Posterior vena cava (tissue), 2 donors: ENCODE measurements at regions not wholly inside any gene's neighbourhood (a gene's known extent, or its start where the extent isn't known, plus 50 kb on each side); places are given as distances from the start of the nearest gene placed in this dataset.

Experiments used
- DNase-seq: peaks from one replicate; pipeline ENCODE4 v3.0.0-alpha.2; 2020; ENCODE audit warnings: low spot score
- intact Hi-C, 2 donors: fragments of 100-400 bp; cut with DNase I; formaldehyde crosslinking; loops; one replicate each; pipeline versions ENCODE4 v1.14.1 to v1.14.2; 2022 to 2023
- donor health status: DM: yes; HTN: yes; CAD: no.
- donor health status: DM: yes; HTN: yes; CAD: no.

DNA sequence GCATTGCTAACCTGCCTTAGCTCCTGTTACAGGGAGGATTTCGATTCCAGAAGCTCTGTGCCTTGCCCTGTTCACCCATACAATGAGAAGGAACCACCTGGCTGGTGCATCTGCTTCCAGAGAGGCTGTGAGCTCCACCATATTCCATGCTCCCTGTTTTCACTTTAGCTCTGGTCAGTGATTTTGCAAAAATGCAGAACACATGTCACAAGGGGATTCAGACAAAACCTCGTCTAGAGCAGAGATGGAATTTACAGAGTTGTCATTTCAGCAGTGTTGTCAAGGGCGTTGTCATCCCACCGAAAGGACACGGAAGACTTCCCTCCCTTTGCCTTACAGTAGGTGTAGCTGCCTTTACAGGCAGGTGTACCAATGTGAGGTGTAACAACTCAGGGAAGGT, 223.0 kb upstream of the ARID1B start:
- intact Hi-C loops = loop anchor here in 1 of 2 donors (5.0 kb wide), 1 partner anchor 1227 kb away; no protein-coding TSS in a partner anchor
- DNase-seq = no peak

DNA sequence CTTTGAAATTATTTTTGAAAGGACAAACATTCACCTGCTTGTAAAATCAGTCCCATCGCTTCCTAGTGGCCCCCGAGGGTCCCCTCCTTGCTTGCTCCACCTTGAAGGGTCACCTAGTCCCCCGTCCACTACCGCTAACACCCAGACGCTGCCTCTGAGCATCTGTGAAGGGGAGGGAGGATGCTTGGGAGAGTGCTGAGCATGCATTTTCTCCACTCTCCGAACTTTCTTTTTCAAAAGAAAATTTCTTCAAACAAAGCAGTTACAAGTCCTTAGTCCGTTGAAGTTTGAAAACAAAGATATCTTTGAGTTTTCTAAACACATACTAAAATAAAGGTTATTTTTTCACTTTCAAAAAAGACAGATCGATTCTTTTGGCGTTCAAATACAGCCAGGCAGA, 224.3 kb upstream of the ARID1B start:
- intact Hi-C loops = loop anchor here in 1 of 2 donors (5.0 kb wide), 1 partner anchor 1226 kb away; no protein-coding TSS in a partner anchor
- DNase-seq = no peak

DNA sequence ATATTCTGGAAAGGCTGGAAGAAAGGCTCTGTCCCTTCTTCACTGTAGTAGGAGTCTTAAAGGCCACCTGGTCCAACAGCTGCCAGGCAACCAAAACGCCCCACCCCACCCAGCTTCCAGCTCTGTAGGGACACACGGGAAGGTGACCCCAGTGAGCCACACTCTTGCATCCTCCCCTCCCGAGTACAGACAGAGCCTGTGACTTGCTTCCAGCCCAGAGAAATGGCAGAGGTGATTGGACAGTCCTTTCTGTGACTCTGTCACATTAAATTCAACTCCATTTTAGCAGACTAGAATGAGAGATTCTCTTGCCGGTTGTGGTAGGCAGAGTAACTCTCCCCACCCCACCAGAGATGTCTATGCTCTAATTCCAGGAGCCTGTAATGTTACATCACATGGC, 226.2 kb upstream of the ARID1B start:
- DNase-seq = no peak
- intact Hi-C loops = loop anchor here in 1 of 2 donors (5.0 kb wide), 1 partner anchor 1224 kb away; no protein-coding TSS in a partner anchor

- intact Hi-C loops = no loop called here
- no peak for DNase-seq
Measured at GRCh38 chr6:156545931-156546330, 231.2 kb upstream of the ARID1B start.

GRCh38 chr6:156545021-156545420, 232.2 kb upstream of the ARID1B start:
- intact Hi-C loops = no loop called here
- DNase-seq = no peak

GRCh38 chr6:156544046-156544445, 233.1 kb upstream of the ARID1B start:
- DNase-seq = no peak
- intact Hi-C loops = no loop called here

- intact Hi-C loops = no loop called here
- DNase-seq = no peak
Measured at GRCh38 chr6:156543431-156543830, 233.7 kb upstream of the ARID1B start.

- intact Hi-C loops = no loop called here
- no peak for DNase-seq
Measured at GRCh38 chr6:156538875-156539660, 238.1 kb upstream of the ARID1B start.

DNA sequence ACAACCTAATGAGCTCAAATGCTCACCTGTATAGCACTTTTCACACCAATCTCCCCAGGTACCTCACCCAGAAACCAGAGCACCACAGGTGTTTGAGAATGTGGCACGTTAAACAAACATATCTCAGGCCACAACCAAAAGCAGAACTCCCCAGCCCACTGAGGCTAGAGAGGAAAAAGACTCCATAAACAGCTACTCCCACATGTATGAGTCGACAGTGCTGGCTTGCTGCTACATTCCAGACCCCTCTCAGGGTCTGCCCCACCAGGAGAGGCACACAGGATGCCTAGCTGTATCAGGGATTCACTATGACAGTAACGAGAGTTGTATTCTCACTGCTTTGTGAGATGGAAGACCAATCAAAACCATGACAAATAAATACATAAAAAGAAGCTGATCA, 242.6 kb upstream of the ARID1B start:
- DNase-seq = no peak
- intact Hi-C loops = no loop called here

DNA sequence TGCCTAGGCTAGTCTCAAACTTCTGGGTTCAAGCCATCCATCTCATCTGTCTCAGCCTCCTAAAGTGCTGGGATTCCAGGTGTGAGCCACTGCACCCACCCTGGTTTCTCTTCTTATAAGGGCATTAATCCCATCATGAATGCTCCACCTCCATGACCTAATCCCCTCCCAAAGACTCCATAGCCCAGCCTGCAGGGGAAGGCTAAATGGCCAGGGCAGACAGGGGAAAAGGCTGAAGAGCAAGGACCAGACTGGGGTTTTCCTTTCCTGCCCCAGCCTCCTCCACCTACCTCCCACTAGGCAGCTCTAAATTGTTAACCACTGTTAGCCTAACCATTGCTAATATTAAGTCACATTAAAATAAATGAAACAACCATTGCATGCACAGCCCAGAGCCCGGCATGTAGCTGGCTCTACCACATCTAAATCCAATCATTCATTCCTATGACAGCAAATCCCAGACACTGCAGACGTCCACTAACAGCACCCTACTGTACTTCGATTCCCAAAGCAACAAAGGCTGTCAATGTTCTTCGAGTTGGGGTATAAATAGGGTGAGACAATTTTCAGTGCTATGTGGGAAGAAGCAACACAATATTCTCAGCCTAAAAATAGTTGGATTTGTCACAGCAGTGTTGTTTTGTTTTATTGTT, 243.2 kb upstream of the ARID1B start:
- no peak for DNase-seq
- intact Hi-C loops = no loop called here

DNA sequence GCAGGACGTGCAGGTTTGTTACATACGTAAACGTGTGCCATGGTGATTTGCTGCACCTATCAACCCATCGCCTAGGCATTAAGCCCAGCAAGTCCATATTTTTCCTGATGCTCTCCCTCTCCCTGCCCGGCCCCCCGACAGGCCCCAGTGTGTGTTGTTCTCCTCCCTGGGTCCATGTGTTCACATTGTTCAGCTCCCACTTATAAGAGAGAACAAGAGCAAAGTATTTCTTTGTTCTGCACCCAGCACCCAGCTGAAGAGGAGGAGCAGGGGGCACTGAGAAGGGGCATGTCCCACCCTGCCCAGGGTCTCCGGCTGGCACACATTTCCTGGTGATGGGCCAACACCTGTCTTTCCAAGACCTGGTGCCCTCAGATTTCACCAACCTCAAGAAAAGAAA, 251.1 kb upstream of the ARID1B start:
- DNase-seq = no peak
- intact Hi-C loops = no loop called here

DNA sequence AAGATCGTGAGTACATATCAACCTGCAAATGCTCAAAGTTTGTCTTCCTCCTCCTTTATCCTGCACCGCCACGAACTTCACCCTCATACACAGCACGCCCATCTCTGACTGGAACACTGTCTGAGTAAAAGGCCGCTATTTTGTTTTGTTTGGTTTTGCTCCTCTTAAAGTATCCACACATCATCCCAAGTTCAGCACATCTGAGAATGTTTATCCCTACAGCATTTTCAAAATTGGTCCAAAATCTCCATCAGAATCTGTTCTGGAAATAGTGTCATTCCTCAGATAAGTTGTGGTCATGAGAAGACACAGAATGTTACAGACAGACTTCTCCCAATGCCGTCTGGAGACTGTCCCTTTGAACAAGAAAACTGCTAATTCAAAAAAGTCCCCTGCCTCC, 251.6 kb upstream of the ARID1B start:
- no peak for DNase-seq
- intact Hi-C loops = no loop called here

GRCh38 chr6:156519940-156520339, 257.2 kb upstream of the ARID1B start:
- intact Hi-C loops = no loop called here
- DNase-seq = no peak

GRCh38 chr6:156517088-156517487, 260.1 kb upstream of the ARID1B start:
- DNase-seq = no peak

DNA sequence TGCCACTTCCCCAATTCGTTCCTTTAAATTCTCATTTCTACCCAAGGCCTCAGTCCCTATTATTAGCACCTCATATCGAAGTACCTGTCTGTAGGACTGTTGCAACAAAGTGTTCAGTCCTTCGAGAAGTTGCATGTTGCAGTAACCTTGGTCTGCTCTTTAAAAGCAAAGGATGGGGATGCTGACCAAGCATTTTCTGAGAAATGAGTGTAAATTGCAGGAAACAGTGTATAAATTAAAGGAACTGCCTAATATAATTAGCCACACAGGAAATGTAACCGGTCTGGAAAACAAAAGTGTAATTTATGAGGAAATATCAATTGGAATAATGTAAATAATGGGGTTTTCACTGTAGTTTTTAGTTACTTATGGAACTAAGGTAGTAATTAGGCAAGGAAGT, 261.9 kb upstream of the ARID1B start:
- intact Hi-C loops = no loop called here
- no peak for DNase-seq

More at GRCh38 chr6:156517088-156517487, 260.1 kb upstream of the ARID1B start:
- intact Hi-C loops = no loop called here

GRCh38 chr6:156513504-156513903, 263.7 kb upstream of the ARID1B start:
- no peak for DNase-seq
- intact Hi-C loops = loop anchor here in 1 of 2 donors (5.0 kb wide), 1 partner anchor 381 kb away; no protein-coding TSS in a partner anchor

DNA sequence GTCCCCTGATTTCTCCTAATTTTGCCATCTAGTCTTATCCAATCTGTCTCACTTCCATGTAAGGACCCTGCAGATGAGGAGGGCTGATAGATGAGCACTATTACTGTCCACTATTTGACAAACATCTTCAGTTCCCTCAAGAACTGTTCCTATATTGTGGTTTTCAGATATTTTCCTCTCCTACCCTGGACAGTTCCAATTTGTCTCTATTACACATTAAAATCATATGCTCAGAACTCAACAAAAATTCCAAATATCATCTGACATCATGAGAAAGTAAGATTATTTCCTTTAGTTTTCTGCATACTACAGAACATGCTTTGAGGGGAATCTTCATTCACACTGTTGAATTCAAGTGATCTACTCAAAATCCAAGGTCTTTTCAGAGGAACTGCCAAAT, 265.6 kb upstream of the ARID1B start:
- no peak for DNase-seq
- intact Hi-C loops = loop anchor here in 1 of 2 donors (5.0 kb wide), 1 partner anchor 379 kb away; no protein-coding TSS in a partner anchor

DNA sequence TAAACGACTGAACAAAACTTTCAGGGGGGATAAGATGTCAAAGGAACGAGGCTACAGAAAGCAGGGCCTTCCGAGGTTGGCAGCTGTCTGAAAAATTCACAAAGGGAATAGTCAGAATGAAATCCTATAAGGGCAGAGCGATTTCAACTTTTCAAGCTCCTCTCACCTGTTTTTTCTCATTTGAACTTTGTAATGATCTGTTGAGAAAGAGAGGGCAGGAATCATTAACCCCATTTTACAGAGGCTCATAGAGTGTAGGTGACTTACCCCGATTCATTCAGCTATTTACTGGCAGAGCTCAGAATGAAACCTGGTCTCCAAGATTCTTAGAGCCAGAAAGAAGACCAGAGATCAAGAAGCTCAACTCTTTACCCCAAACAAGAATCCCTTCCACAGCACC, 266.1 kb upstream of the ARID1B start:
- DNase-seq = no peak
- intact Hi-C loops = loop anchor here in 1 of 2 donors (5.0 kb wide), 1 partner anchor 379 kb away; no protein-coding TSS in a partner anchor

- intact Hi-C loops = loop anchor here in 1 of 2 donors (5.0 kb wide), 1 partner anchor 378 kb away; no protein-coding TSS in a partner anchor
- no peak for DNase-seq
Measured at GRCh38 chr6:156510242-156510641, 266.9 kb upstream of the ARID1B start.

GRCh38 chr6:156509496-156509895, 267.7 kb upstream of the ARID1B start:
- intact Hi-C loops = no loop called here

GRCh38 chr6:156508923-156509322, 268.3 kb upstream of the ARID1B start:
- intact Hi-C loops = no loop called here
- DNase-seq = no peak

More at GRCh38 chr6:156509496-156509895, 267.7 kb upstream of the ARID1B start:
- DNase-seq = no peak
